ENCODE measurements at regions not wholly inside any gene's neighbourhood (a gene's known extent, or its start where the extent isn't known, plus 50 kb on each side); places are given as distances from the start of the nearest gene placed in this dataset.

GRCh38 chr18:65544701-65545100 lies 206.1 kb upstream of the CDH7 start:
- no peak for DNase-seq

- DNase-seq = no peak
Measured at GRCh38 chr18:65527879-65528633, 222.8 kb upstream of the CDH7 start.

DNA sequence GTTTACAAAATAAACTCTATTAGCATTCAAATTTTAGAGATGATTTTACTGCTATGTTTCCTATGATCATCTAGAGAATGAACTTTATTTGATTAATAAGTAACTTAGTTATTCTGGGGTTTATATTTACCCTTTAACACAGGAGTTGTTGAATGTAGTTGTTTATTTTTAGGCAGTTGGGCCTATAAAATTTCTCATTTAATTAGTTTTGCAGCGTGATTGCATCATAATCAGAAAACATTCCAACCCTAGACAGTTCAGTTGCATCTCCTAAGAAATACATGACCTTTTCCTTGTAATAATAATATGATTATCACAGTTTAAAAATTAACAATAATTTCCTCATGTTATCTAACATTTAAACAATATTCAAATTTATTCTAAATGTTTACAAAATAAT lies 224.7 kb upstream of the CDH7 start:
- no peak for DNase-seq

GRCh38 chr18:65523461-65523860 lies 227.4 kb upstream of the CDH7 start:
- DNase-seq = no peak

GRCh38 chr18:65522907-65523306 lies 227.9 kb upstream of the CDH7 start:
- DNase-seq = no peak

- DNase-seq = no peak
Measured at GRCh38 chr18:65516209-65516608, 234.6 kb upstream of the CDH7 start.

DNA sequence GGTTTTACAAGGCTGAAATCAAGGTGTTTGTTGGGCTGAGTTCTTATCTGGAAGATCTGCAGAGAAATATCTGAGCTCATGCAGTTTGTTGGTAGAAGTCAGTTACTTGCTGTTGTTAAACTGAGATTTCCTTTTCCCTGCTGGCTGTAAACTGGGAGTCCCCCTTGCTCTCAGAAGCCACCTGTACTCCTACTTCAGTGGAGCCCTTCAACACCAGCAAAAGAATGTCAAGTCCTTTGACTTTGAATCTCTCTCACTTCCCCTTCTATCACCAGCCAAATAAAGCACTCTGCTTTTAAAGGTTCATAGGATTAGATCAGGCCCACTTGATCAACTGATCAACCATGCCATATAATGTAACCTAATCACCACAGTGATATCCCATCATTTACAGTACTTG lies 252.2 kb upstream of the CDH7 start:
- no peak for DNase-seq

DNA sequence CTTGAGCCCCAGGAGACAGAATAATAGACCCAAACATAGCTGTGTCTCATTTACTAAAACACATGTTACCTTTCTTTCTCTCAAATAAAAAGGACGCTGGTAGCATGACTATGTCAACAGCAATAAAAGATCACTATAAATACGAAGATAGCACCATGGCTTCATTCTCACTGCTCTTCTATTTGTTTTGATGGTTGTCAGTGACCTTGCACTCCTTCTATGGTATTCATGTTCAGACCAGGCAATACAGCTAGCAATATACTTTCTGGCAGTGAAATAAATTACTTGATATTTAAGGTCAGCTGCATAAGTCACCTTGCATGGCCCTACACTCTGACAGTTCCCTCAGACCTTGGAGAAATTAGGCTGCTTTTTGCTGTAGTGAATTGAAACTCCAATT lies 263.2 kb upstream of the CDH7 start:
- DNase-seq = no peak

DNA sequence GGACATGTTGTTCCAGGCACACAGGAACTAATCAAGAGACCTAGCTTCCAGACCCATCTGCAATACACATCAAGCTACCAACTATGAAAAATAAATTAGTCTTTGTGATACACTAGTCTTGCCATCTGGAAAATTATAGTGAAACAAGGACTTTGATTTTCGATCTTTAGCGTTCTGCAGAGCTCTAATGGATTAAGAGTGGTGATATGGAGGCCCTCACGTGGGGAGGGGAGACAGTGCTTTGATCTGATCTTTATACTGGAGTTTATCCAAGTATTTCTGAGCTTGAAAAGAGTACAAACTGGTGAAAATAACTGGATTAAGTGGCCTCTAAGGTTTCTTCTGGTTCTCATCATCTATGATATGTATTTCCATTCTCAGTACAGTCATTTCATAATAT lies 273.4 kb upstream of the CDH7 start:
- DNase-seq = no peak

DNA sequence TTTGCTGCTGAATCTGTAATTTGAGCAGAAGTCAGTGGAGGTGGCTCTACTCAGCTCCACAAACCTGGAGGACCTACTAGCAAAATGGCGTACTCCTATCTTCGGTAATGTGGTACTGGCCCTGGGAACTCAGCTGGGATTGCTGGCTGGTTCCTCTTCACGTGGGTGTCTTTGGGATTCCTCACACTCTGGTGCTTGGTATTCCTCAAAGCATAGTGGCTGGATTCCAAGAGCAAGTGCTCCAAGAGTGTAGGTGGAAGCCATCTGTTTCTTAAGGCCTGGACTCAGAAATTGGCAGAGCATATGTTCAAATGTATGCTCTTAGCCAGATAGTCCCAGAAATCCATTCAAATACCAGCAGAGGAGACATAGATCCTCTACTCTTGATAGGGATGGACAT lies 281.9 kb upstream of the CDH7 start:
- no peak for DNase-seq

DNA sequence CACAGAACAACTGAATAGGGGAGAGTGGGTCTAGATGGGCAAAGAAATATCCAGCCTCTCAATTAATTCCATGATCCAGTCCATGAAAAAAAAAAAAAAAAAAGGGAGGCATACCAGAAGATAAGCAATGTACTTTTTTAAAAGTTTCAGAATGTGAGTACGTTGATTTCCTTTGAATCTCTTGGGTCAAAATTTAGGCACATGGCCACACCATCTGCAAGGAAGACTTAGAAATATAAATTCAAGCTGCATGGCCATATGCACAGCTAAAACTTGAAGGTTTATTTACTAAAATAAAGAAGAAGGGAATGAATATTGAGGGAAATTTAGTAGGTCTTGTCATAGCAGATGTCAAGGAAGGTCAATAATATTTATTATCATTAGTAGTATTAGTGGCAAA lies 286.5 kb upstream of the CDH7 start:
- no peak for DNase-seq

GRCh38 chr18:65459741-65460140 lies 291.1 kb upstream of the CDH7 start:
- DNase-seq = no peak

- DNase-seq = no peak
Measured at GRCh38 chr18:65458871-65459270, 291.9 kb upstream of the CDH7 start.

- no peak for DNase-seq
Measured at GRCh38 chr18:65439188-65439587, 311.6 kb upstream of the CDH7 start.

DNA sequence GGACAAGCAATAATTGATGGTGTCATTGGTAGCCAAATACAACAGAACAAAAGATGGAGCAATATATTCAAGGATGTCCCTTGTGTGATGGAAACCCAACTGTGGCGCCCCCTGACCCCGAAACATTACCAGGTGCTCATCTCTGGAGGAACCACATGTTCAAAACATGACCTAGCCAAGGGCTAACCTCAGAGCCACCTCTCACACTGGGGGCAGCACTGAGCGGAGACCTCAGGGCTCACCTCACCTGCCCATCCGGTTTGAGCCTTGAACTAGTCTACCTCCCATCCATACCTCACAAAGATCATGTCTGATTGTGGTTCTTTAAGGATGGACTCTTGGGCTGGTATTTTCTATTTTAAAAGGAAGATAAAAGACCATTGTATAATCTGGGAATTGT lies 314.4 kb upstream of the CDH7 start:
- DNase-seq = no peak

DNA sequence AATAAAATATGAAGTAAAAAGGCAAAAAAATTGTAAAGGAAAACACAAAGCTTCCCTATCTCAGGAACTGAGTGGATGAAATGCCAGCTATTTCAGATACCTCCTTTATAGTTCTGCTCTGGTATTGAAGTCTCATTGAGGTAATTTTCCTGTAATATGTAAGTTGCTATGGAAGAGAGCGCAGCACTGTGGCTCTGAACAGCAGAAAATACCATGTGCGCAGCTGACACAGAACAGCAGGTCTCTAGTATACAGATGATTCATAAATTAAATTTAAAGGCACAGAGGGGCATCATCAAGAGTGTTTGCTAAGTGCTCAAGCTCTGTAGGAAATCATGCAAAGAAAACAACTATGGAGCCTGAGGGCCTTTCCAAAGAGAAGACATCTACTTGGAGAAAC lies 315.3 kb upstream of the CDH7 start:
- DNase-seq = no peak

DNA sequence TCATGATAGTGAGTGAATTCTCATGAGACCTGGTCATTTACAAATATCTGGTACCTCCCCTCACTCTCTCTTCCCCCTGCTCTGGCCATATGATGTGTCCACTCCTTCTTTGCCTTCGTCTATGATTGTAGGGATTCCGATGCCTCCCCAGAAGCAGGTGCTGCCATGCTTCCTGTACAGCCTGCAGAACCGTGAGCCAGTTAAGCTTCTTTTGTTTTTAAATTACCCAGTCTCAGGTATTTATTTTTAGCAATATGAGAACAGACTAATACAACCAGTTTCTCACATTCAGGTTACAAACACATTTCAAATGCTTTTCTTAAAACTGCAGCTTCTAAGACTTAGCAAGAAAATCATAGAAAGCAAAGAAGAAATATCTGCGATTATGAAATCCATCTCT lies 321.2 kb upstream of the CDH7 start:
- no peak for DNase-seq

- no peak for DNase-seq
Measured at GRCh38 chr18:65425366-65425765, 325.4 kb upstream of the CDH7 start.

DNA sequence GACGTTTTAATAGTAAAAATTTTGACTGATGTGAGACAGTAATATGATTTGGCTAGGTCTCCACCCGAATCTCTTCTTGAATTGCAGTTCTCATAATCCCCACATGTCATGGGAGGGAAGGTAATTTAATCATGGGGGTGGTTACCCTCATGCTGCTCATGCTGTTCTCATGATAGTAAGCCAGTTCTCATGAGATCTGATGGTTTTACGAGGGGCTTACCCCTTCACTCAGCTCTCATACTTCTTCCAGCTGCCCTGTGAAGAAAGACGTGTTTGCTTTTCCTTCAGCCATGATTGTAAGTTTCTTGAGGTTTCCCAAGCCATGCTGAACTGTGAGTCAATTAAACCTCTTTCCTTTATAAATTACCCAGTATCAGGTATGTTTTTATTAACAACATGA lies 327.0 kb upstream of the CDH7 start:
- no peak for DNase-seq

DNA sequence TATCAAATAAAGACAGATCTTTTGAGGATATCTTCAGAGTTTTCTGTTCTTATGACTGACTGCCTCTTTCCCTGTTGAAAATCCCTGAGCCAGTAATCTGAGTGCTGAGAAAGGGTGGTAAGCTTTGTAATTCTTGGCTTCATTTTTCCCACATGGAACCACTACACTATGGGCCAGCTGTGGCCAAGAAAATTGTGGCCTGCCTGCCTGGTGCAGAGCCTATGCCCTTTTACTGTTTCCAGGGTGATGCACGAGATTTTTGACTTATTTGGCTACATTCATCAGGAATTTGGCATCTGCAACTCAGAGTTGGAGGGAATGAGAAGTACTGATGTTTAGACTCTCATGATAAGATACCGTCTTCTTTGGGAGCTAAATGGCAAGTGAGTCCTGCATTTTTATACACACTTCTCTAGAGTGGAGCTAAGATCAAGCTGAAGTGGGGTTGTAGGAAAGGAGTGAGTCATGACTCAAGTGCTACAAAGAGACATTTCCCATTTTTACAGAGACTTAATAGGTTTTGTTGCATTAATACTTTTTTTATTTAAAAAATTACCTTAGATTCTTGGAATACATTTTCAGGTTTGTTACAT lies 328.2 kb upstream of the CDH7 start:
- DNase-seq = no peak

DNA sequence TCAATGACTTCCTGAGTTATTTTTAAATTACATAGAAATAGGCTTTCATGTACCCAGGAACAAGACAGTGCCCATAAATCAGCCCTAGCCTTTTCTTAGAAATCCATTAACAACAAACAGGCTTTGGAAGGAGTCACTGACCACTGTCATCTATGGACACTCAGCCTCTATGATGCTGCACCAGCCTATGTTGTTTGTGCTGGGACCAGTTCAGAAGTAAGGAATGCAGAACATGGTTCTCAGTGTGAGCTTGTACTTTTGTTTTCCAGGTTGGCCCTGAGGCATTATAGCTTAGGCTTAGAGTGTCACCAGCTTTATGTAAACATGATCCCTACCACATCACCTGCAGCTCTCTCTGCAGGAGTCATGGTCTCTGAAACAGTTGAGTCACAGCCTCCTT lies 335.7 kb upstream of the CDH7 start:
- DNase-seq = no peak

DNA sequence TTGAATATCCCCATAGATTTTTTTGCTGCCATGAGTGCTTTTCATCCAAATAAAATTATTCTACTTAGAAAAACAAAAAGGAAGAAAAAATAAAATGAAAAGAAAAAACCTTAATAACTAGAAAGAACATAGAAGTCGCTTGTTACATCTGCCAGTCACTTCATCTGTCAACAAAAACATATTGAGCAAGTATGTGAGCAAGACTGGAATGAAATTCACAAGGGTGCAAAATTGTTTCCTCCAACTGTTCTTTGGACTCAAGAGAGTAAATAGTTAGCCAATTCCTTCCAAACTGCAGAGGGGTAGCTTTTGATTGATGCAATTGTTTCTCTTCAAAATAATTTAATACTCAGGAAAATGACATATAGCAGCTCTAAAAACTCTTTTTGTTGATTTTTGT lies 336.3 kb upstream of the CDH7 start:
- DNase-seq = no peak

DNA sequence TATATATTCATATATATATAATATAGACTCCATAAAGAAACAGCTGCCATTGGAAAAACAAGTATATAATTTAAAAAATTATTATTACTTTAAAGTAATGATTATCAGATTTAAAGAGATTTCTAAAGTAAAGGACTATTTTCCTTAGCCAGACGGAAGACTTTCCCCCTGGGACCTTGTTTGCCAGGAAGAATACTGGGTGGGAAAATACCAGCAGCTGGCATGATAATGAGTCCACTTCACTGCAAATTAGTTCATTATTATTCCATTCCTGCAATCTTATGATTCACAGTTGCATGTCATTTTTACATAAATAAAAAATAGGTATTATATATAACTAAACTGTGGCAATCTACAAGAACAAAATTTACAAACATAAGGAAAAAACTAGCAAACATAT lies 339.8 kb upstream of the CDH7 start:
- no peak for DNase-seq

- no peak for DNase-seq
Measured at GRCh38 chr18:65409261-65409660, 341.6 kb upstream of the CDH7 start.

GRCh38 chr18:65403534-65403933 lies 347.3 kb upstream of the CDH7 start:
- no peak for DNase-seq
